IMR-90 (cell line): ENCODE measurements at regions not wholly inside any gene's neighbourhood (a gene's known extent, or its start where the extent isn't known, plus 50 kb on each side); places are given as distances from the start of the nearest gene placed in this dataset.
"Not testable (repeated sequence)": the region's sequence is repeated elsewhere in the genome, so short reads cannot be mapped to it uniquely, and the experiment has no call there.

Source experiments
- BHLHE40 ChIP-seq: fragments of 150-350 bp; IDR thresholded peaks from 2 replicates; pipeline ENCODE4 v1.6.1; 2016; ENCODE audit warnings: mild to moderate bottlenecking, low read depth, low read length
- CEBPB ChIP-seq: IDR thresholded peaks from 2 replicates; pipeline ENCODE4 v1.6.1; 2012; ENCODE audit warnings: low read depth, low read length, improper control_type of control experiment
- CHD1 ChIP-seq: IDR thresholded peaks from 2 replicates; pipeline ENCODE4 v1.6.1; 2012; ENCODE audit warnings: low read depth, low read length, improper control_type of control experiment
- CTCF ChIP-seq: conservative IDR thresholded peaks from 2 replicates; pipeline ENCODE4 v1.5.1; 2012; ENCODE audit warnings: mild to moderate bottlenecking, low read depth, low read length, improper control_type of control experiment
- MAFK ChIP-seq: IDR thresholded peaks from 2 replicates; pipeline ENCODE4 v1.6.1; 2012; ENCODE audit warnings: low read depth, low read length, improper control_type of control experiment
- MAZ ChIP-seq: IDR thresholded peaks from 2 replicates; pipeline ENCODE4 v1.6.1; 2012; ENCODE audit warnings: low read depth, mild to moderate bottlenecking, low read length, improper control_type of control experiment, moderate library complexity, borderline replicate concordance
- MXI1 ChIP-seq: IDR thresholded peaks from 2 replicates; pipeline ENCODE4 v1.6.1; 2012; ENCODE audit warnings: low read depth, mild to moderate bottlenecking, low read length, moderate library complexity, borderline replicate concordance
- POLR2A ChIP-seq: IDR thresholded peaks from 2 replicates; pipeline ENCODE4 v1.6.1; 2012; ENCODE audit warnings: mild to moderate bottlenecking, low read depth, low read length
- RAD21 ChIP-seq: IDR thresholded peaks from 2 replicates; pipeline ENCODE4 v1.6.1; 2012; ENCODE audit warnings: low read length, improper control_type of control experiment
- RCOR1 ChIP-seq: IDR thresholded peaks from 2 replicates; pipeline ENCODE4 v1.6.1; 2012; ENCODE audit warnings: mild to moderate bottlenecking, low read length, improper control_type of control experiment; ENCODE audit not compliant: insufficient replicate concordance
- RFX5 ChIP-seq: IDR thresholded peaks from 2 replicates; pipeline ENCODE4 v1.8.0; 2012; ENCODE audit warnings: low read depth, mild to moderate bottlenecking, low read length, moderate library complexity
- SMC3 ChIP-seq: fragments of 150-350 bp; IDR thresholded peaks from 2 replicates; pipeline ENCODE4 v1.6.1; 2016; ENCODE audit warnings: low read depth, mild to moderate bottlenecking, antibody characterized with exemption, low read length, moderate library complexity
- USF2 ChIP-seq: fragments of 150-350 bp; IDR thresholded peaks from 2 replicates; pipeline ENCODE4 v1.6.1; 2017; ENCODE audit warnings: mild to moderate bottlenecking, antibody characterized with exemption, low read length, low read depth
- TF ChIP-seq, protein P1 (sequence below): fragments of 150-350 bp; IDR thresholded peaks from 2 replicates; pipeline ENCODE4 v1.6.1; 2016; ENCODE audit warnings: low read depth, mild to moderate bottlenecking, low read length, moderate library complexity, borderline replicate concordance

DNA sequence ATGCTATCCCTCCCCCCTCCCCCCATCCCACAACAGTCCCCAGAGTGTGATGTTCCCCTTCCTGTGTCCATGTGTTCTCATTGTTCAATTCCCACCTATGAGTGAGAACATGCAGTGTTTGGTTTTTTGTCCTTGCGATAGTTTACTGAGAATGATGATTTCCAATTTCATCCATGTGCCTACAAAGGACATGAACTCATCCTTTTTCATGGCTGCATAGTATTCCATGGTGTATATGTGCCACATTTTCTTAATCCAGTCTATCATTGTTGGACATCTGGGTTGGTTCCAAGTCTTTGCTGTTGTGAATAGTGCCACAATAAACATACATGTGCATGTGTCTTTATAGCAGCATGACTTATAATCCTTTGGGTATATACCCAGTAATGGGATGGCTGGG is 701.3 kb downstream of the PLOD2 start:
- not testable (repeated sequence) for TF ChIP-seq CTCF, MAFK, SMC3, POLR2A, RAD21, RCOR1, CHD1, MXI1, RFX5, CEBPB, BHLHE40, MAZ, USF2
- TF ChIP-seq, protein P1, sequence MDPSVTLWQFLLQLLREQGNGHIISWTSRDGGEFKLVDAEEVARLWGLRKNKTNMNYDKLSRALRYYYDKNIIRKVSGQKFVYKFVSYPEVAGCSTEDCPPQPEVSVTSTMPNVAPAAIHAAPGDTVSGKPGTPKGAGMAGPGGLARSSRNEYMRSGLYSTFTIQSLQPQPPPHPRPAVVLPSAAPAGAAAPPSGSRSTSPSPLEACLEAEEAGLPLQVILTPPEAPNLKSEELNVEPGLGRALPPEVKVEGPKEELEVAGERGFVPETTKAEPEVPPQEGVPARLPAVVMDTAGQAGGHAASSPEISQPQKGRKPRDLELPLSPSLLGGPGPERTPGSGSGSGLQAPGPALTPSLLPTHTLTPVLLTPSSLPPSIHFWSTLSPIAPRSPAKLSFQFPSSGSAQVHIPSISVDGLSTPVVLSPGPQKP = not testable (repeated sequence)
